ENCODE measurements at regions not wholly inside any gene's neighbourhood (a gene's known extent, or its start where the extent isn't known, plus 50 kb on each side); places are given as distances from the start of the nearest gene placed in this dataset.

- DNase-seq: no peak
- Mint-ChIP-seq H3K36me3 (no peaks in the 10 kb centered on the region), H3K4me3 (no peak overlapping the region), H3K27ac (no peak overlapping the region), H3K9me3 (no peaks in the 10 kb centered on the region), H3K27me3 (no peaks in the 10 kb centered on the region), H3K4me1 (no peaks in the 10 kb centered on the region)
Observed at GRCh38 chr6:150713931-150714330, 114.2 kb downstream of the PLEKHG1 start.

DNA sequence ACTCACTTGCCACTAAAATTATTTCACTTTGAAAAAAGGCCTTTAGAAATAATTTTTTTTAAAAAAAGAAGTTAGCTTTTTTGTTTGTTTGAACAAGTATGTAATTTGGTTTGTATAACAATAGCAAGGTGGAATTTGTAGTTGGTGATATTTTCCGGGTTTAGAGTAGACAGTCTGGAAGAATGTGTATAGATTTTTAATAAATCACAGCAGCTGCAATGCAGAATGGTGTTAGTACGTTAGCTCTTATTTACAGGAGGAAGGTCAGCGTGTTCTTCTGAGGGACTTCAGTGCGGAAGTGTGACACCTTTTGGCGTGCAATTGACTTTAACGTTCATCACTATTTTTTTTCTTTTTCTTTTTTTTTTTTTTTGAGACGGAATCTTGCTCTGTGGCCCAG, 115.4 kb downstream of the PLEKHG1 start:
- Mint-ChIP-seq H3K4me1 (no peaks in the 10 kb centered on the region), H3K4me3 (no peak overlapping the region), H3K27ac (no peak overlapping the region), H3K27me3 (no peaks in the 10 kb centered on the region), H3K36me3 (no peaks in the 10 kb centered on the region), H3K9me3 (no peaks in the 10 kb centered on the region)
- DNase-seq: no peak

- Mint-ChIP-seq H3K27ac (no peak overlapping the region), H3K27me3 (peaks cover 13% of the 10 kb centered on the region), H3K9me3 (no peaks in the 10 kb centered on the region), H3K4me3 (no peak overlapping the region), H3K36me3 (no peaks in the 10 kb centered on the region), H3K4me1 (peaks cover 11% of the 10 kb centered on the region)
- DNase-seq: no peak
Observed at GRCh38 chr6:150717419-150717818, 117.7 kb downstream of the PLEKHG1 start.

DNA sequence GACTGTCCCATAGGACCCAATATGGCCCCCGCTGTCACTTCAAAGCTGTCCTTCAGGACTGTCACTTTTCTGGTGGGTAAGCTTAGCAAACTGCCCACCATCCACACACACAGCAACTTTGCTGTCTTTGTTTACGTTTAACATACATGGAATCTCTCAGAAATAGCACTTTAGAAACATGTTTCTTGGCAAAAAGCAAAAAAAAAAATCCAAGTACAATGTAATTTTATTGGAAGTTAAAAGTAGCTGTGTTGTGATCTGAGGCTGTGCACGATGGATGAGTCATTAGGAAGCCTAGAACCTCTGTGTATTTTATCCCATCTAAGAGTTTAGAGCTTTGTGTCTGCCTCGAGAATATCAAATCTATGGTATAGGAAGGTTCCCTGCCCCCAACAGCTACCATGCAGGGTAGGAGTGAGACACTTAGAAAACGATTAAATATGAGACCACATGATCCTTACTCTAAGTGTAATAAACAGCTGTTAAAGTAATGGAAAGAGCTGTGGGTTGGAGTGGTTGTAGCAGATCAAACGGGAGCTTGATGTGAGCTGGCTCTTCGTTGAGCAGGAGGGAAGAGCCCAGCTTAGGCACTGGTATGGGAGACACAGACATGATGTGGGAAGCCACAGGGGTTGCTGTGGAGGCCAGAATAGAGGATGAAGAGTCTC, 119.5 kb downstream of the PLEKHG1 start:
- Mint-ChIP-seq H3K4me3 (no peak overlapping the region), H3K4me1 (peaks cover 11% of the 10 kb centered on the region), H3K9me3 (no peaks in the 10 kb centered on the region), H3K36me3 (no peaks in the 10 kb centered on the region), H3K27ac (no peak overlapping the region), H3K27me3 (peaks cover 23% of the 10 kb centered on the region)
- DNase-seq: no peak

GRCh38 chr6:150719831-150720230, 120.1 kb downstream of the PLEKHG1 start:
- Mint-ChIP-seq H3K4me3 (no peak overlapping the region), H3K27me3 (peaks cover 23% of the 10 kb centered on the region), H3K27ac (no peak overlapping the region), H3K9me3 (no peaks in the 10 kb centered on the region), H3K4me1 (peaks cover 11% of the 10 kb centered on the region), H3K36me3 (no peaks in the 10 kb centered on the region)
- no peak for DNase-seq

GRCh38 chr6:150720774-150721233, 121.1 kb downstream of the PLEKHG1 start:
- H3K27me3 Mint-ChIP-seq: peaks cover 23% of the 10 kb centered on the region
- H3K4me3 Mint-ChIP-seq: no peak overlapping the region
- peaks cover 11% of the 10 kb centered on the region for H3K4me1 Mint-ChIP-seq
- peak; percentile 3 for DNase-seq
- no peaks in the 10 kb centered on the region for H3K9me3 Mint-ChIP-seq
- no peaks in the 10 kb centered on the region for H3K36me3 Mint-ChIP-seq
- peak overlapping the region; percentile 6 for H3K27ac Mint-ChIP-seq

- H3K4me3 Mint-ChIP-seq: no peak overlapping the region
- peaks cover 23% of the 10 kb centered on the region for H3K27me3 Mint-ChIP-seq
- DNase-seq: no peak
- H3K36me3 Mint-ChIP-seq: no peaks in the 10 kb centered on the region
- H3K27ac Mint-ChIP-seq: no peak overlapping the region
- H3K9me3 Mint-ChIP-seq: no peaks in the 10 kb centered on the region
- peaks cover 11% of the 10 kb centered on the region for H3K4me1 Mint-ChIP-seq
Observed at GRCh38 chr6:150721418-150722266, 122.0 kb downstream of the PLEKHG1 start.

- H3K27ac Mint-ChIP-seq: no peak overlapping the region
- no peaks in the 10 kb centered on the region for H3K36me3 Mint-ChIP-seq
- DNase-seq: no peak
- H3K4me1 Mint-ChIP-seq: peaks cover 11% of the 10 kb centered on the region
- peaks cover 23% of the 10 kb centered on the region for H3K27me3 Mint-ChIP-seq
- no peaks in the 10 kb centered on the region for H3K9me3 Mint-ChIP-seq
- H3K4me3 Mint-ChIP-seq: no peak overlapping the region
Observed at GRCh38 chr6:150722614-150723344, 123.1 kb downstream of the PLEKHG1 start.

- no peak for DNase-seq
- Mint-ChIP-seq H3K27ac (no peak overlapping the region), H3K4me1 (peaks cover 11% of the 10 kb centered on the region), H3K27me3 (peaks cover 23% of the 10 kb centered on the region), H3K4me3 (no peak overlapping the region), H3K36me3 (no peaks in the 10 kb centered on the region), H3K9me3 (no peaks in the 10 kb centered on the region)
Observed at GRCh38 chr6:150723345-150723658, 123.6 kb downstream of the PLEKHG1 start.

- Mint-ChIP-seq H3K4me1 (peaks cover 11% of the 10 kb centered on the region), H3K9me3 (no peaks in the 10 kb centered on the region), H3K27me3 (peaks cover 23% of the 10 kb centered on the region), H3K4me3 (no peak overlapping the region), H3K27ac (no peak overlapping the region), H3K36me3 (no peaks in the 10 kb centered on the region)
- no peak for DNase-seq
Observed at GRCh38 chr6:150723857-150724256, 124.2 kb downstream of the PLEKHG1 start.

DNA sequence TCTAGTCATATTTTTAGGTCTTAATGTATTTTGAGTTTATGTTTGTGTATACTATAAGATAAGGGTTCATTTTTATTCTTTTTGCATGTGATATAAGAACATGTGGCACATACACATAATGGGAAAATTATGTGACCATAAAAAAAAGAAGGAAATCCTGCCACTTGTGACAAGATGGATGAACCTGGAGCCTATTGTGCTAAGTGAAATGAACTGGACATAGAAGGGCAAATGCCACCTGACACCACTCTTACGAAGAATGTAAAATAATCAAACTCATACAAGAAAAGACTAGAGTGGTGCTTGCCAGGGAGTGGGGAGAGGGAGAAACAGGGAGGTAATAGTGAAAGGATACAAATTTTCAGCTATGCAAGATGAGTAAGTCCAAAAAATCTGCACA, 126.1 kb downstream of the PLEKHG1 start:
- no peak overlapping the region for H3K4me3 Mint-ChIP-seq
- no peaks in the 10 kb centered on the region for H3K9me3 Mint-ChIP-seq
- peaks cover 5% of the 10 kb centered on the region for H3K4me1 Mint-ChIP-seq
- DNase-seq: no peak
- peaks cover 19% of the 10 kb centered on the region for H3K27me3 Mint-ChIP-seq
- H3K36me3 Mint-ChIP-seq: no peaks in the 10 kb centered on the region
- no peak overlapping the region for H3K27ac Mint-ChIP-seq

DNA sequence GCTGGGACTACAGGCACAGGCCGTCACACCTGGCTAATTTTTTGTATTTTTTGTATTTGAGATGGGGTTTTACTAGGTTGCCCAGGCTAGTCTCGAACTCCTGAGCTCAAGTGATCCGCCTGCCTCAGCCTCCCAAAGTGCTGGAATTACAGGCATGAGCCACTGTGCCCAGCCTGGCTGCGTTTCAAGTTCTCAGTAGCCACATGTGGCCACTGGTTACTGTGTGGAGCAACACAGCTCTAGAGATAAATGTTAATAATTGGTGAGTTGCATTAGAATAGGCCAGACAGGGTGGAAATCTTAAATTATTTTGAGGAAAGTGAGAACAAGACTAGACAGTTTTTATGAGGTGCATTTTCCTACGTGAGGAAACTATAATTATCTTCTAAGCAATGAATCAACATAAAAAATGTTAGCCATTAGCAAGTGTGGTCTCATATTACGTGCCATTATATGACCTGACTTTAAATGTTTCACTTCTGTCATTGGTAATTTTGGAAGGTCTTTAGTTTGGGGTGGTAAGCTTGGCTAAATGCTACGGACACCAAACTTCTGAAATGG, 129.6 kb downstream of the PLEKHG1 start:
- H3K9me3 Mint-ChIP-seq: no peaks in the 10 kb centered on the region
- H3K27ac Mint-ChIP-seq: no peak overlapping the region
- H3K4me1 Mint-ChIP-seq: no peaks in the 10 kb centered on the region
- no peak overlapping the region for H3K4me3 Mint-ChIP-seq
- no peaks in the 10 kb centered on the region for H3K36me3 Mint-ChIP-seq
- H3K27me3 Mint-ChIP-seq: peaks cover under 1% of the 10 kb centered on the region
- no peak for DNase-seq

DNA sequence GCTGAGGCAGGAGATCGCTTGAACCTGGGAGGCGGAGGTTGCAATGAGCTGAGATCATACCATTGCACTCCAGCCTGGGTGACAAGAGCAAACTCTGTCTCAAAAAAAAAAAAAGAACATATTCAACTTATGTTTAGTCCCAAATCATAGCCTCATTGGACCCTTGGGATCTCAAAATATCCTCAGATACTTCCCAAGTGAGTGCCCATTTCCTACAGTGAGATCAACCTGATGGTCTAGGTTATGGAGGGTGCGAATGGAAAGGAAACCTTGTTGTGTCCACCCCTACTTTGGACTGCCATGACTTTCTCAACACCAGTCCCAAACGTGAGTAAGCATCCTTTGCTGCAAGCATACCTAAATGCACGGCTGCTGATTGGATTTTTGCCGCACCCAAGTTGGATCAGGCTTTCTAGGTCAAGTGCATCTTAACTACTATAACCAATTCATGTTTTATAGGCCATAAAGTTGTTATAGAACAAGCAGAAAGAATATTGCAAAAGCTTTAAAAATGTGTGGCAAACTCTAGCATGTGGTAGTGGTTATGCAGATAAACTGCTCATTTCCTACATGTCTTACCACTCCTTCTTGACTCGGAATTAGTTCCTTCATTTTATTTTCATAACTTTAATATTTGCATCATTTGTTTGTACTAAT, 131.2 kb downstream of the PLEKHG1 start:
- Mint-ChIP-seq H3K9me3 (no peaks in the 10 kb centered on the region), H3K27me3 (no peaks in the 10 kb centered on the region), H3K4me1 (no peaks in the 10 kb centered on the region), H3K27ac (no peak overlapping the region), H3K4me3 (no peak overlapping the region), H3K36me3 (no peaks in the 10 kb centered on the region)
- no peak for DNase-seq

- no peak overlapping the region for H3K27ac Mint-ChIP-seq
- no peak for DNase-seq
- no peaks in the 10 kb centered on the region for H3K27me3 Mint-ChIP-seq
- H3K9me3 Mint-ChIP-seq: no peaks in the 10 kb centered on the region
- H3K4me1 Mint-ChIP-seq: no peaks in the 10 kb centered on the region
- no peaks in the 10 kb centered on the region for H3K36me3 Mint-ChIP-seq
- H3K4me3 Mint-ChIP-seq: no peak overlapping the region
Observed at GRCh38 chr6:150732765-150733539, 132.6 kb upstream of the MTHFD1L start.
